ENCODE measurements at regions not wholly inside any gene's neighbourhood (a gene's known extent, or its start where the extent isn't known, plus 50 kb on each side); places are given as distances from the start of the nearest gene placed in this dataset.
A peak's percentile ranks its signal among the peaks of the same experiment; 100 is the strongest.

DNA sequence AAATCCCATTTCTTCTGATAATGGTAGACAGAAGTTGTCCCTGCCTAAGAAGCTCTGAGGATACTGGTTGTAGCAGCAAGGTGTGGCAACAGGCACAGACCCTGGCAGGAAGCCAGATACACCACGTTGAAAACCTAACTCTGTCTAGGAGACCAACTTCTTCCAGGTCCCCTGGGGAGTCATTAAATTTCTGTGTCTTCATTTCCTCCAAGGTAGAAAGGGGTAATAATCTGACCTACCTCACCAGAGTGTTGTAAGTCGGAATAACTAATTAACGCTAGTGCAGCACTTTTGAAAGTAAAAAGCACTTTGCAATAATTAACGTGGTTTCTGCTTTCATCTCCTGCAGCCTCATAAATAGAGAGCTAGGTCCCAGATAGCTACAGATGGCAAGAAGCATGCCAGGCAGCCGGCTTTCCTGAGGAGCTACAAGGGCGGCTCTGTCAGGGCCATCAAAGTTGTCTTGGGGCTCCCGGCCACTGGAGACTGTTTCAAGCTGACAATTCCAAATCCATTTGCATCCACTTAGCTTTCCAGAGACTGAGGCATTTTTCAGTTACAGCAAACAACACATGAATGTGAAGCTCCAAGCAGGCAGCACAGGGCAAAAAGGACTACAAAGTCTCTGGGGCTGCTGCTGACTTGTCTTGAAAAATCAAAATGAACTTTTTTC, 176.2 kb downstream of the FOXO1 start (continued):
- TF ChIP-seq ZBTB21 (tag by site-specific recombination; IDR thresholded peaks at IDR 0.05) (no peak), SALL2 (tag by site-specific recombination; IDR thresholded peaks at IDR 0.05; ENCODE audit: borderline replicate concordance) (no peak), SCRT2 (tag by site-specific recombination; IDR thresholded peaks at IDR 0.05) (peak; percentile 95), ZNF112 (tag by site-specific recombination; IDR thresholded peaks at IDR 0.05) (no peak), ZNF596 (tag by site-specific recombination; IDR thresholded peaks at IDR 0.05) (no peak), ZNF10 (tag by site-specific recombination; IDR thresholded peaks at IDR 0.05) (0 out of 2 replicates have a peak, but pooled peaks have one; percentile 32), SP7 (tag by site-specific recombination; IDR thresholded peaks at IDR 0.05) (peak; percentile 82), MZF1 (tag by site-specific recombination; IDR thresholded peaks at IDR 0.05; ENCODE audit: borderline replicate concordance) (peak; percentile 14; the same call in 1 of the 2 replicates), WT1 (tag by site-specific recombination; IDR thresholded peaks at IDR 0.05) (peak; percentile 58), SP2 (tag by site-specific recombination; IDR thresholded peaks at IDR 0.05) (no peak), IKZF3 (tag by site-specific recombination; IDR thresholded peaks at IDR 0.05) (peak; percentile 81), ZNF560 (tag by site-specific recombination; IDR thresholded peaks at IDR 0.05; ENCODE audit: borderline replicate concordance) (no peak), HOXA7 (CRISPR knock-in tag; IDR thresholded peaks at IDR 0.05; ENCODE audit: borderline replicate concordance) (no peak), OSR2 (tag by site-specific recombination; IDR thresholded peaks at IDR 0.05) (peak; percentile 80; the same call in 1 of the 2 replicates), ZNF366 (tag by site-specific recombination; conservative IDR thresholded peaks at IDR 0.05) (peak; percentile 88), GLIS1 (tag by site-specific recombination; IDR thresholded peaks at IDR 0.05) (peak; percentile 99), ZNF660 (tag by site-specific recombination; IDR thresholded peaks at IDR 0.05) (peak; percentile 49; the same call in 1 of the 2 replicates), ZNF501 (tag by site-specific recombination; IDR thresholded peaks at IDR 0.05) (peak; percentile 70; the same call in 1 of the 2 replicates), TCF7L2 (IDR thresholded peaks at IDR 0.05; ENCODE audit: borderline replicate concordance, low read depth, low read length) (peak; percentile 58; the same call in 1 of the 2 replicates), ZBTB8A (tag by site-specific recombination; IDR thresholded peaks at IDR 0.05) (peak; percentile 17; the same call in 1 of the 2 replicates), SCRT1 (tag by site-specific recombination; IDR thresholded peaks at IDR 0.05; ENCODE audit: borderline replicate concordance) (peak; percentile 90), RBAK (tag by site-specific recombination; IDR thresholded peaks at IDR 0.05) (no peak), MYNN (tag by site-specific recombination; IDR thresholded peaks at IDR 0.05; ENCODE audit: borderline replicate concordance) (no peak)
- TF ChIP-seq, protein P1, sequence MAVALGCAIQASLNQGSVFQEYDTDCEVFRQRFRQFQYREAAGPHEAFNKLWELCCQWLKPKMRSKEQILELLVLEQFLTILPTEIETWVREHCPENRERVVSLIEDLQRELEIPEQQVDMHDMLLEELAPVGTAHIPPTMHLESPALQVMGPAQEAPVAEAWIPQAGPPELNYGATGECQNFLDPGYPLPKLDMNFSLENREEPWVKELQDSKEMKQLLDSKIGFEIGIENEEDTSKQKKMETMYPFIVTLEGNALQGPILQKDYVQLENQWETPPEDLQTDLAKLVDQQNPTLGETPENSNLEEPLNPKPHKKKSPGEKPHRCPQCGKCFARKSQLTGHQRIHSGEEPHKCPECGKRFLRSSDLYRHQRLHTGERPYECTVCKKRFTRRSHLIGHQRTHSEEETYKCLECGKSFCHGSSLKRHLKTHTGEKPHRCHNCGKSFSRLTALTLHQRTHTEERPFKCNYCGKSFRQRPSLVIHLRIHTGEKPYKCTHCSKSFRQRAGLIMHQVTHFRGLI (tag by site-specific recombination; IDR thresholded peaks at IDR 0.05) = peak; percentile 60; the same call in 1 of the 2 replicates
- TF ChIP-seq, protein P2, sequence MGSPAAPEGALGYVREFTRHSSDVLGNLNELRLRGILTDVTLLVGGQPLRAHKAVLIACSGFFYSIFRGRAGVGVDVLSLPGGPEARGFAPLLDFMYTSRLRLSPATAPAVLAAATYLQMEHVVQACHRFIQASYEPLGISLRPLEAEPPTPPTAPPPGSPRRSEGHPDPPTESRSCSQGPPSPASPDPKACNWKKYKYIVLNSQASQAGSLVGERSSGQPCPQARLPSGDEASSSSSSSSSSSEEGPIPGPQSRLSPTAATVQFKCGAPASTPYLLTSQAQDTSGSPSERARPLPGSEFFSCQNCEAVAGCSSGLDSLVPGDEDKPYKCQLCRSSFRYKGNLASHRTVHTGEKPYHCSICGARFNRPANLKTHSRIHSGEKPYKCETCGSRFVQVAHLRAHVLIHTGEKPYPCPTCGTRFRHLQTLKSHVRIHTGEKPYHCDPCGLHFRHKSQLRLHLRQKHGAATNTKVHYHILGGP (tag by site-specific recombination; IDR thresholded peaks at IDR 0.05) = peak; percentile 29; the same call in 1 of the 2 replicates
- TF ChIP-seq, protein P3, sequence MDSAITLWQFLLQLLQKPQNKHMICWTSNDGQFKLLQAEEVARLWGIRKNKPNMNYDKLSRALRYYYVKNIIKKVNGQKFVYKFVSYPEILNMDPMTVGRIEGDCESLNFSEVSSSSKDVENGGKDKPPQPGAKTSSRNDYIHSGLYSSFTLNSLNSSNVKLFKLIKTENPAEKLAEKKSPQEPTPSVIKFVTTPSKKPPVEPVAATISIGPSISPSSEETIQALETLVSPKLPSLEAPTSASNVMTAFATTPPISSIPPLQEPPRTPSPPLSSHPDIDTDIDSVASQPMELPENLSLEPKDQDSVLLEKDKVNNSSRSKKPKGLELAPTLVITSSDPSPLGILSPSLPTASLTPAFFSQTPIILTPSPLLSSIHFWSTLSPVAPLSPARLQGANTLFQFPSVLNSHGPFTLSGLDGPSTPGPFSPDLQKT (IDR thresholded peaks at IDR 0.05; ENCODE audit: borderline replicate concordance, low read depth, low read length) = no peak
- TF ChIP-seq, protein P4, sequence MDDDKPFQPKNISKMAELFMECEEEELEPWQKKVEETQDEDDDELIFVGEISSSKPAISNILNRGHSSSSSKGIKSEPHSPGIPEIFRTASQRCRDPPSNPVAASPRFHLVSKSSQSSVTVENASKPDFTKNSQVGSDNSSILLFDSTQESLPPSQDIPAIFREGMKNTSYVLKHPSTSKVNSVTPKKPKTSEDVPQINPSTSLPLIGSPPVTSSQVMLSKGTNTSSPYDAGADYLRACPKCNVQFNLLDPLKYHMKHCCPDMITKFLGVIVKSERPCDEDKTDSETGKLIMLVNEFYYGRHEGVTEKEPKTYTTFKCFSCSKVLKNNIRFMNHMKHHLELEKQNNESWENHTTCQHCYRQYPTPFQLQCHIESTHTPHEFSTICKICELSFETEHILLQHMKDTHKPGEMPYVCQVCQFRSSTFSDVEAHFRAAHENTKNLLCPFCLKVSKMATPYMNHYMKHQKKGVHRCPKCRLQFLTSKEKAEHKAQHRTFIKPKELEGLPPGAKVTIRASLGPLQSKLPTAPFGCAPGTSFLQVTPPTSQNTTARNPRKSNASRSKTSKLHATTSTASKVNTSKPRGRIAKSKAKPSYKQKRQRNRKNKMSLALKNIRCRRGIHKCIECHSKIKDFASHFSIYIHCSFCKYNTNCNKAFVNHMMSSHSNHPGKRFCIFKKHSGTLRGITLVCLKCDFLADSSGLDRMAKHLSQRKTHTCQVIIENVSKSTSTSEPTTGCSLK (tag by site-specific recombination; IDR thresholded peaks at IDR 0.05) = no peak
- TF ChIP-seq, protein P5, sequence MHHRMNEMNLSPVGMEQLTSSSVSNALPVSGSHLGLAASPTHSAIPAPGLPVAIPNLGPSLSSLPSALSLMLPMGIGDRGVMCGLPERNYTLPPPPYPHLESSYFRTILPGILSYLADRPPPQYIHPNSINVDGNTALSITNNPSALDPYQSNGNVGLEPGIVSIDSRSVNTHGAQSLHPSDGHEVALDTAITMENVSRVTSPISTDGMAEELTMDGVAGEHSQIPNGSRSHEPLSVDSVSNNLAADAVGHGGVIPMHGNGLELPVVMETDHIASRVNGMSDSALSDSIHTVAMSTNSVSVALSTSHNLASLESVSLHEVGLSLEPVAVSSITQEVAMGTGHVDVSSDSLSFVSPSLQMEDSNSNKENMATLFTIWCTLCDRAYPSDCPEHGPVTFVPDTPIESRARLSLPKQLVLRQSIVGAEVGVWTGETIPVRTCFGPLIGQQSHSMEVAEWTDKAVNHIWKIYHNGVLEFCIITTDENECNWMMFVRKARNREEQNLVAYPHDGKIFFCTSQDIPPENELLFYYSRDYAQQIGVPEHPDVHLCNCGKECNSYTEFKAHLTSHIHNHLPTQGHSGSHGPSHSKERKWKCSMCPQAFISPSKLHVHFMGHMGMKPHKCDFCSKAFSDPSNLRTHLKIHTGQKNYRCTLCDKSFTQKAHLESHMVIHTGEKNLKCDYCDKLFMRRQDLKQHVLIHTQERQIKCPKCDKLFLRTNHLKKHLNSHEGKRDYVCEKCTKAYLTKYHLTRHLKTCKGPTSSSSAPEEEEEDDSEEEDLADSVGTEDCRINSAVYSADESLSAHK (tag by site-specific recombination; IDR thresholded peaks at IDR 0.05) = 0 out of 2 replicates have a peak, but pooled peaks have one; percentile 17
- TF ChIP-seq, protein P6, sequence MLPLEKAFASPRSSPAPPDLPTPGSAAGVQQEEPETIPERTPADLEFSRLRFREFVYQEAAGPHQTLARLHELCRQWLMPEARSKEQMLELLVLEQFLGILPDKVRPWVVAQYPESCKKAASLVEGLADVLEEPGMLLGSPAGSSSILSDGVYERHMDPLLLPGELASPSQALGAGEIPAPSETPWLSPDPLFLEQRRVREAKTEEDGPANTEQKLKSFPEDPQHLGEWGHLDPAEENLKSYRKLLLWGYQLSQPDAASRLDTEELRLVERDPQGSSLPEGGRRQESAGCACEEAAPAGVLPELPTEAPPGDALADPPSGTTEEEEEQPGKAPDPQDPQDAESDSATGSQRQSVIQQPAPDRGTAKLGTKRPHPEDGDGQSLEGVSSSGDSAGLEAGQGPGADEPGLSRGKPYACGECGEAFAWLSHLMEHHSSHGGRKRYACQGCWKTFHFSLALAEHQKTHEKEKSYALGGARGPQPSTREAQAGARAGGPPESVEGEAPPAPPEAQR (tag by site-specific recombination; IDR thresholded peaks at IDR 0.05) = no peak
